Fibroblast of pulmonary artery (primary cell): ENCODE measurements at regions not wholly inside any gene's neighbourhood (a gene's known extent, or its start where the extent isn't known, plus 50 kb on each side); places are given as distances from the start of the nearest gene placed in this dataset.

Experiments
- DNase-seq: peaks from one replicate; pipeline ENCODE4 v3.0.0-alpha.2; 2010; ENCODE audit warnings: low read depth
- H3K4me3 ChIP-seq: replicated peaks from 2 replicates; pipeline ENCODE4 v1.5.1; 2011; ENCODE audit warnings: low read depth, mild to moderate bottlenecking, control low read depth, low read length, moderate library complexity
- CTCF ChIP-seq: IDR thresholded peaks from 2 replicates; pipeline ENCODE4 v1.5.1; 2011; ENCODE audit warnings: mild to moderate bottlenecking, control low read depth, low read length, inconsistent platforms; ENCODE audit errors: missing control alignments

- TF ChIP-seq CTCF, result no peak
- no peak overlapping the region for H3K4me3 ChIP-seq
- peak; percentile 15 for DNase-seq
Measured at GRCh38 chr17:77811521-77811920, 147.0 kb upstream of the TNRC6C start.

GRCh38 chr17:77814091-77814772 lies 144.3 kb upstream of the TNRC6C start:
- no peak for DNase-seq
- no peak overlapping the region for H3K4me3 ChIP-seq
- TF ChIP-seq CTCF, result no peak

- H3K4me3 ChIP-seq, result no peak overlapping the region
- no peak for DNase-seq
- no peak for TF ChIP-seq CTCF
Measured at GRCh38 chr17:77815127-77815905, 143.2 kb upstream of the TNRC6C start.

GRCh38 chr17:77817953-77818352 lies 140.6 kb upstream of the TNRC6C start:
- no peak for DNase-seq
- no peak for TF ChIP-seq CTCF
- no peak overlapping the region for H3K4me3 ChIP-seq

- H3K4me3 ChIP-seq, result no peak overlapping the region
- DNase-seq, result no peak
- TF ChIP-seq CTCF, result no peak
Measured at GRCh38 chr17:77819497-77819896, 139.0 kb upstream of the TNRC6C start.

- no peak for DNase-seq
- no peak for TF ChIP-seq CTCF
- no peak overlapping the region for H3K4me3 ChIP-seq
Measured at GRCh38 chr17:77821114-77821513, 137.4 kb upstream of the TNRC6C start.
